HL-60 (cell line): ENCODE measurements at regions not wholly inside any gene's neighbourhood (a gene's known extent, or its start where the extent isn't known, plus 50 kb on each side); places are given as distances from the start of the nearest gene placed in this dataset.

Experiments used
- CTCF ChIP-seq: IDR thresholded peaks from one replicate; pipeline ENCODE4 v1.5.1; 2011; ENCODE audit warnings: low read length, control low read depth, inconsistent platforms; ENCODE audit not compliant: insufficient read depth
- POLR2AphosphoS5 ChIP-seq: IDR thresholded peaks from 2 replicates; pipeline ENCODE4 v1.6.1; 2012; ENCODE audit warnings: low read depth

- no peak for TF ChIP-seq CTCF
- TF ChIP-seq POLR2AphosphoS5 = no peak
These were observed 153.4 kb upstream of the MAP1B start for GRCh38 chr5:71953866-71954265.
